ENCODE measurements at regions not wholly inside any gene's neighbourhood (a gene's known extent, or its start where the extent isn't known, plus 50 kb on each side); places are given as distances from the start of the nearest gene placed in this dataset.

GRCh38 chr12:85352016-85352415 lies 72.0 kb downstream of the ALX1 start:
- intact Hi-C loops (cut with micrococcal nuclease; ENCODE audit: unreplicated experiment) = no loop called here
- TF ChIP-seq CTCF (IDR thresholded peaks at IDR 0.05; ENCODE audit: unreplicated experiment) = no peak
- H3K9me3 Mint-ChIP-seq (ENCODE audit: low read depth, unreplicated experiment) = no peaks in the 10 kb centered on the region
- no peak overlapping the region for H3K27ac Mint-ChIP-seq (ENCODE audit: unreplicated experiment)
- H3K4me3 Mint-ChIP-seq (ENCODE audit: low read depth, unreplicated experiment) = no peak overlapping the region
- no peaks in the 10 kb centered on the region for H3K27me3 Mint-ChIP-seq (ENCODE audit: unreplicated experiment)
- H3K36me3 Mint-ChIP-seq (ENCODE audit: insufficient read depth, unreplicated experiment) = no peaks in the 10 kb centered on the region
- BruUV-seq (replicated peaks) = no TSS peak
- no peak for DNase-seq
- CTCF ChIA-PET = no interaction called here
- H3K4me1 Mint-ChIP-seq (ENCODE audit: low read depth, unreplicated experiment) = no peaks in the 10 kb centered on the region

- Mint-ChIP-seq H3K4me3 (ENCODE audit: low read depth, unreplicated experiment) (no peak overlapping the region), H3K27ac (ENCODE audit: unreplicated experiment) (no peak overlapping the region), H3K36me3 (ENCODE audit: insufficient read depth, unreplicated experiment) (no peaks in the 10 kb centered on the region), H3K27me3 (ENCODE audit: unreplicated experiment) (no peaks in the 10 kb centered on the region), H3K4me1 (ENCODE audit: low read depth, unreplicated experiment) (peaks cover 6% of the 10 kb centered on the region), H3K9me3 (ENCODE audit: low read depth, unreplicated experiment) (peaks cover 3% of the 10 kb centered on the region)
- CTCF ChIA-PET = no interaction called here
- intact Hi-C loops (cut with micrococcal nuclease; ENCODE audit: unreplicated experiment) = no loop called here
- no peak for DNase-seq
- no TSS peak for BruUV-seq (replicated peaks)
- TF ChIP-seq CTCF (IDR thresholded peaks at IDR 0.05; ENCODE audit: unreplicated experiment) = no peak
Measured at GRCh38 chr12:85356596-85357385, 76.8 kb downstream of the ALX1 start.

GRCh38 chr12:85357609-85358008 lies 77.6 kb downstream of the ALX1 start:
- peaks cover 6% of the 10 kb centered on the region for H3K4me1 Mint-ChIP-seq (ENCODE audit: low read depth, unreplicated experiment)
- peaks cover 3% of the 10 kb centered on the region for H3K9me3 Mint-ChIP-seq (ENCODE audit: low read depth, unreplicated experiment)
- DNase-seq = no peak
- intact Hi-C loops (cut with micrococcal nuclease; ENCODE audit: unreplicated experiment) = no loop called here
- no peak overlapping the region for H3K4me3 Mint-ChIP-seq (ENCODE audit: low read depth, unreplicated experiment)
- no peaks in the 10 kb centered on the region for H3K36me3 Mint-ChIP-seq (ENCODE audit: insufficient read depth, unreplicated experiment)
- no TSS peak for BruUV-seq (replicated peaks)
- no peak for TF ChIP-seq CTCF (IDR thresholded peaks at IDR 0.05; ENCODE audit: unreplicated experiment)
- no peak overlapping the region for H3K27ac Mint-ChIP-seq (ENCODE audit: unreplicated experiment)
- no peaks in the 10 kb centered on the region for H3K27me3 Mint-ChIP-seq (ENCODE audit: unreplicated experiment)
- CTCF ChIA-PET = interaction anchor here (0.6 kb wide), 1 partner anchor 53 kb away, joined by 3 read pairs; no protein-coding TSS in a partner anchor

- intact Hi-C loops (cut with micrococcal nuclease; ENCODE audit: unreplicated experiment) = no loop called here
- Mint-ChIP-seq H3K4me3 (ENCODE audit: low read depth, unreplicated experiment) (no peak overlapping the region), H3K36me3 (ENCODE audit: insufficient read depth, unreplicated experiment) (no peaks in the 10 kb centered on the region), H3K27ac (ENCODE audit: unreplicated experiment) (no peak overlapping the region), H3K9me3 (ENCODE audit: low read depth, unreplicated experiment) (peaks cover 3% of the 10 kb centered on the region), H3K27me3 (ENCODE audit: unreplicated experiment) (no peaks in the 10 kb centered on the region), H3K4me1 (ENCODE audit: low read depth, unreplicated experiment) (peaks cover 6% of the 10 kb centered on the region)
- no peak for DNase-seq
- CTCF ChIA-PET = no interaction called here
- BruUV-seq (replicated peaks) = no TSS peak
- no peak for TF ChIP-seq CTCF (IDR thresholded peaks at IDR 0.05; ENCODE audit: unreplicated experiment)
Measured at GRCh38 chr12:85358715-85359114, 78.7 kb downstream of the ALX1 start.

Data from Calu3 (cell line).